Loucy (cell line): ENCODE measurements at regions not wholly inside any gene's neighbourhood (a gene's known extent, or its start where the extent isn't known, plus 50 kb on each side); places are given as distances from the start of the nearest gene placed in this dataset.

Experiments
- EZH2phosphoT487 ChIP-seq: fragments of 200-600 bp; IDR thresholded peaks from 2 replicates; pipeline ENCODE4 v1.6.1; 2018; ENCODE audit warnings: antibody characterized with exemption, mild to moderate bottlenecking, moderate library complexity, borderline replicate concordance
- TF ChIP-seq, protein P1 (sequence below): fragments of 200-600 bp; sonication (generic); conservative IDR thresholded peaks from 2 replicates; pipeline ENCODE4 v1.5.1; 2014; ENCODE audit warnings: mild to moderate bottlenecking, antibody characterized with exemption, low read length

DNA sequence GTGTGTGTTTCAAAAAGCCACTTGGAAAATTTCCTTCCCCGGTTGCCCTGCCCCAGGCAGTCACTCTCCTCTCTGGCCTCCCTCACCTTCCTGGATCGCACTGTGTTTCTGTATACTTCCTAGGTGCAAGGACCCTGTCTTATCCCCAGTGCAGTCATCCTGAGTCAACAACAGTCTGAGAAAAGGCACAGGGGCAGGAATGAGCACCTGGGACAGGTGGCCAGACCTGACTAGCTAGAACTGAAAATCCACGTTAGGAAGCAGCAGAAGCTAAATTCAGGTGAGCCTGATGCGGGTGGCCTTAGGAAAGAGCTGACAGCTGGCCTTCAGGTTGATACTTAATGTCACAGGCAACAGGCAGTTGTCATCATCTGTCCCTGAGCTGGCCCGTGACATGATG, 62.9 kb upstream of the VGLL4 start:
- TF ChIP-seq, protein P1, sequence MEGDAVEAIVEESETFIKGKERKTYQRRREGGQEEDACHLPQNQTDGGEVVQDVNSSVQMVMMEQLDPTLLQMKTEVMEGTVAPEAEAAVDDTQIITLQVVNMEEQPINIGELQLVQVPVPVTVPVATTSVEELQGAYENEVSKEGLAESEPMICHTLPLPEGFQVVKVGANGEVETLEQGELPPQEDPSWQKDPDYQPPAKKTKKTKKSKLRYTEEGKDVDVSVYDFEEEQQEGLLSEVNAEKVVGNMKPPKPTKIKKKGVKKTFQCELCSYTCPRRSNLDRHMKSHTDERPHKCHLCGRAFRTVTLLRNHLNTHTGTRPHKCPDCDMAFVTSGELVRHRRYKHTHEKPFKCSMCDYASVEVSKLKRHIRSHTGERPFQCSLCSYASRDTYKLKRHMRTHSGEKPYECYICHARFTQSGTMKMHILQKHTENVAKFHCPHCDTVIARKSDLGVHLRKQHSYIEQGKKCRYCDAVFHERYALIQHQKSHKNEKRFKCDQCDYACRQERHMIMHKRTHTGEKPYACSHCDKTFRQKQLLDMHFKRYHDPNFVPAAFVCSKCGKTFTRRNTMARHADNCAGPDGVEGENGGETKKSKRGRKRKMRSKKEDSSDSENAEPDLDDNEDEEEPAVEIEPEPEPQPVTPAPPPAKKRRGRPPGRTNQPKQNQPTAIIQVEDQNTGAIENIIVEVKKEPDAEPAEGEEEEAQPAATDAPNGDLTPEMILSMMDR, result no peak
- TF ChIP-seq EZH2phosphoT487, result no peak
